Esophagus squamous epithelium (tissue), 4 donors: ENCODE measurements at regions not wholly inside any gene's neighbourhood (a gene's known extent, or its start where the extent isn't known, plus 50 kb on each side); places are given as distances from the start of the nearest gene placed in this dataset.

Experiments
- POLR2A ChIP-seq, 4 donors: fragments of 450-650 bp; IDR thresholded peaks; one replicate each; pipeline ENCODE4 v1.6.1; 2017; ENCODE audit warnings: antibody characterized with exemption in 4 of 4, mild to moderate bottlenecking in 4 of 4, moderate library complexity in 3 of 4
- TF ChIP-seq, protein P1 (sequence below), 6 experiments: fragments of 450-650 bp in 4 of 6; fragments of 200-600 bp in 2 of 6; sonication (generic) in 2 of 6; IDR thresholded peaks; one replicate each; pipeline ENCODE4 v1.5.1; 2016 to 2019; ENCODE audit warnings: antibody characterized with exemption in 6 of 6, mild to moderate bottlenecking in 4 of 6, moderate library complexity in 4 of 6

- TF ChIP-seq, protein P1, sequence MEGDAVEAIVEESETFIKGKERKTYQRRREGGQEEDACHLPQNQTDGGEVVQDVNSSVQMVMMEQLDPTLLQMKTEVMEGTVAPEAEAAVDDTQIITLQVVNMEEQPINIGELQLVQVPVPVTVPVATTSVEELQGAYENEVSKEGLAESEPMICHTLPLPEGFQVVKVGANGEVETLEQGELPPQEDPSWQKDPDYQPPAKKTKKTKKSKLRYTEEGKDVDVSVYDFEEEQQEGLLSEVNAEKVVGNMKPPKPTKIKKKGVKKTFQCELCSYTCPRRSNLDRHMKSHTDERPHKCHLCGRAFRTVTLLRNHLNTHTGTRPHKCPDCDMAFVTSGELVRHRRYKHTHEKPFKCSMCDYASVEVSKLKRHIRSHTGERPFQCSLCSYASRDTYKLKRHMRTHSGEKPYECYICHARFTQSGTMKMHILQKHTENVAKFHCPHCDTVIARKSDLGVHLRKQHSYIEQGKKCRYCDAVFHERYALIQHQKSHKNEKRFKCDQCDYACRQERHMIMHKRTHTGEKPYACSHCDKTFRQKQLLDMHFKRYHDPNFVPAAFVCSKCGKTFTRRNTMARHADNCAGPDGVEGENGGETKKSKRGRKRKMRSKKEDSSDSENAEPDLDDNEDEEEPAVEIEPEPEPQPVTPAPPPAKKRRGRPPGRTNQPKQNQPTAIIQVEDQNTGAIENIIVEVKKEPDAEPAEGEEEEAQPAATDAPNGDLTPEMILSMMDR (IDR thresholded peaks at IDR 0.05): no peak
- TF ChIP-seq POLR2A (IDR thresholded peaks at IDR 0.05): no peak
Measured at GRCh38 chr13:111847964-111848363, 219.0 kb upstream of the SOX1 start.
